HUES64 (cell line): ENCODE measurements at regions not wholly inside any gene's neighbourhood (a gene's known extent, or its start where the extent isn't known, plus 50 kb on each side); places are given as distances from the start of the nearest gene placed in this dataset.

Experiments used
- H3K27ac ChIP-seq: 2 replicates; pipeline ENCODE4 v1.7.0; 2013; ENCODE audit warnings: low read depth, low read length, inconsistent platforms
- H3K27me3 ChIP-seq: 2 replicates; pipeline ENCODE4 v1.6.1; 2013; ENCODE audit warnings: mild to moderate bottlenecking, low read length; ENCODE audit not compliant: insufficient read depth
- H3K36me3 ChIP-seq: 2 replicates; pipeline ENCODE4 v1.6.1; 2013; ENCODE audit warnings: mild to moderate bottlenecking, low read length; ENCODE audit not compliant: insufficient read depth
- H3K4me1 ChIP-seq: 2 replicates; pipeline ENCODE4 v1.6.1; 2013; ENCODE audit warnings: mild to moderate bottlenecking, low read length, moderate library complexity; ENCODE audit not compliant: insufficient read depth
- H3K4me3 ChIP-seq: 2 replicates; pipeline ENCODE4 v1.5.1; 2013; ENCODE audit warnings: mild to moderate bottlenecking, low read length, moderate library complexity
- H3K9ac ChIP-seq: 2 replicates; pipeline ENCODE4 v1.6.1; 2013; ENCODE audit warnings: mild to moderate bottlenecking, low read depth, low read length
- H3K9me3 ChIP-seq: 2 replicates; pipeline ENCODE4 v1.6.1; 2013; ENCODE audit warnings: low read depth, low read length; ENCODE audit not compliant: insufficient read depth
- WGBS: fragments of 150-250, 120-280 bp; methylation state at CpG from one replicate; pipeline ENCODE4 v1.1.7; 2013; ENCODE audit warnings: missing lambda C conversion rate; 5-methylcytosine and 5-hydroxymethylcytosine counted together

- H3K4me3 ChIP-seq, result no peak overlapping the region
- H3K4me1 ChIP-seq, result peaks cover 6% of the 10 kb centered on the region
- no peak overlapping the region for H3K9ac ChIP-seq
- no peaks in the 10 kb centered on the region for H3K27me3 ChIP-seq
- H3K36me3 ChIP-seq, result no peaks in the 10 kb centered on the region
- H3K9me3 ChIP-seq, result no peaks in the 10 kb centered on the region
- no peak overlapping the region for H3K27ac ChIP-seq
- WGBS, result 98% methylated on average over 7 of the region's 7 CpGs
Measured at GRCh38 chr16:64718486-64718885, 403.4 kb downstream of the CDH11 start.

- H3K9ac ChIP-seq, result no peak overlapping the region
- no peaks in the 10 kb centered on the region for H3K9me3 ChIP-seq
- 100% methylated on average over 3 of the region's 3 CpGs for WGBS
- H3K27me3 ChIP-seq, result no peaks in the 10 kb centered on the region
- no peak overlapping the region for H3K27ac ChIP-seq
- no peak overlapping the region for H3K4me3 ChIP-seq
- no peaks in the 10 kb centered on the region for H3K36me3 ChIP-seq
- peaks cover 6% of the 10 kb centered on the region for H3K4me1 ChIP-seq
Measured at GRCh38 chr16:64717871-64718270, 404.0 kb downstream of the CDH11 start.

- H3K4me3 ChIP-seq, result no peak overlapping the region
- peaks cover 6% of the 10 kb centered on the region for H3K4me1 ChIP-seq
- H3K9ac ChIP-seq, result no peak overlapping the region
- no peak overlapping the region for H3K27ac ChIP-seq
- H3K9me3 ChIP-seq, result no peaks in the 10 kb centered on the region
- WGBS, result 97% methylated on average over 2 of the region's 2 CpGs
- no peaks in the 10 kb centered on the region for H3K36me3 ChIP-seq
- no peaks in the 10 kb centered on the region for H3K27me3 ChIP-seq
Measured at GRCh38 chr16:64715624-64716023, 406.2 kb downstream of the CDH11 start.

- H3K9me3 ChIP-seq, result no peaks in the 10 kb centered on the region
- WGBS, result 100% methylated on average over 1 of the region's 3 CpGs
Measured at GRCh38 chr16:64712026-64712425, 409.8 kb downstream of the CDH11 start.

GRCh38 chr16:64711596-64711995 is 410.3 kb downstream of the CDH11 start:
- no peak overlapping the region for H3K9ac ChIP-seq
- no peaks in the 10 kb centered on the region for H3K27me3 ChIP-seq
- H3K27ac ChIP-seq, result no peak overlapping the region
- H3K36me3 ChIP-seq, result no peaks in the 10 kb centered on the region
- no peaks in the 10 kb centered on the region for H3K9me3 ChIP-seq
- H3K4me3 ChIP-seq, result no peak overlapping the region
- 93% methylated on average over 2 of the region's 2 CpGs for WGBS
- H3K4me1 ChIP-seq, result peaks cover 6% of the 10 kb centered on the region

More at GRCh38 chr16:64712026-64712425, 409.8 kb downstream of the CDH11 start:
- Histone ChIP-seq H3K27ac (no peak overlapping the region), H3K27me3 (no peaks in the 10 kb centered on the region), H3K4me1 (peaks cover 6% of the 10 kb centered on the region), H3K4me3 (no peak overlapping the region), H3K9ac (no peak overlapping the region), H3K36me3 (no peaks in the 10 kb centered on the region)

- WGBS, result 91% methylated on average over 4 of the region's 4 CpGs
- no peaks in the 10 kb centered on the region for H3K36me3 ChIP-seq
- H3K27me3 ChIP-seq, result no peaks in the 10 kb centered on the region
- H3K4me1 ChIP-seq, result peaks cover under 1% of the 10 kb centered on the region
- H3K9me3 ChIP-seq, result no peaks in the 10 kb centered on the region
- H3K4me3 ChIP-seq, result no peak overlapping the region
- no peak overlapping the region for H3K27ac ChIP-seq
- no peak overlapping the region for H3K9ac ChIP-seq
Measured at GRCh38 chr16:64711026-64711425, 410.8 kb downstream of the CDH11 start.

- Histone ChIP-seq H3K4me1 (no peaks in the 10 kb centered on the region), H3K27ac (no peak overlapping the region), H3K36me3 (no peaks in the 10 kb centered on the region), H3K9me3 (no peaks in the 10 kb centered on the region), H3K4me3 (no peak overlapping the region), H3K9ac (no peak overlapping the region), H3K27me3 (no peaks in the 10 kb centered on the region)
- 100% methylated on average over 2 of the region's 2 CpGs for WGBS
Measured at GRCh38 chr16:64705443-64705842, 416.4 kb downstream of the CDH11 start.

GRCh38 chr16:64704386-64704785 is 417.5 kb downstream of the CDH11 start:
- WGBS, result no CpG with 5 or more reads among the region's 2 CpGs
- Histone ChIP-seq H3K27ac (no peak overlapping the region), H3K9ac (no peak overlapping the region), H3K36me3 (no peaks in the 10 kb centered on the region), H3K9me3 (no peaks in the 10 kb centered on the region), H3K27me3 (no peaks in the 10 kb centered on the region), H3K4me1 (no peaks in the 10 kb centered on the region), H3K4me3 (no peak overlapping the region)

- Histone ChIP-seq H3K27me3 (no peaks in the 10 kb centered on the region), H3K27ac (no peak overlapping the region), H3K36me3 (no peaks in the 10 kb centered on the region), H3K9ac (no peak overlapping the region), H3K4me1 (no peaks in the 10 kb centered on the region), H3K9me3 (no peaks in the 10 kb centered on the region), H3K4me3 (no peak overlapping the region)
- WGBS, result 90% methylated on average over 1 of the region's 1 CpG
Measured at GRCh38 chr16:64702415-64702814, 419.4 kb downstream of the CDH11 start.

- Histone ChIP-seq H3K9me3 (no peaks in the 10 kb centered on the region), H3K4me1 (no peaks in the 10 kb centered on the region), H3K9ac (no peak overlapping the region), H3K4me3 (no peak overlapping the region), H3K27me3 (no peaks in the 10 kb centered on the region), H3K27ac (no peak overlapping the region), H3K36me3 (no peaks in the 10 kb centered on the region)
- WGBS, result 91% methylated on average over 3 of the region's 3 CpGs
Measured at GRCh38 chr16:64700628-64701027, 421.2 kb downstream of the CDH11 start.

- Histone ChIP-seq H3K9me3 (no peaks in the 10 kb centered on the region), H3K27ac (no peak overlapping the region), H3K4me1 (no peaks in the 10 kb centered on the region), H3K9ac (no peak overlapping the region), H3K36me3 (no peaks in the 10 kb centered on the region), H3K4me3 (no peak overlapping the region), H3K27me3 (no peaks in the 10 kb centered on the region)
- no CpG with 5 or more reads among the region's 1 CpG for WGBS
Measured at GRCh38 chr16:64696866-64697265, 425.0 kb downstream of the CDH11 start.

- Histone ChIP-seq H3K27ac (no peak overlapping the region), H3K9ac (no peak overlapping the region), H3K4me3 (no peak overlapping the region), H3K4me1 (no peaks in the 10 kb centered on the region), H3K36me3 (no peaks in the 10 kb centered on the region), H3K27me3 (no peaks in the 10 kb centered on the region), H3K9me3 (no peaks in the 10 kb centered on the region)
- 99% methylated on average over 4 of the region's 4 CpGs for WGBS
Measured at GRCh38 chr16:64695684-64696083, 426.2 kb downstream of the CDH11 start.
